ENCODE measurements at regions not wholly inside any gene's neighbourhood (a gene's known extent, or its start where the extent isn't known, plus 50 kb on each side); places are given as distances from the start of the nearest gene placed in this dataset.
A peak's percentile ranks its signal among the peaks of the same experiment; 100 is the strongest.
"Not testable (repeated sequence)": the region's sequence is repeated elsewhere in the genome, so short reads cannot be mapped to it uniquely, and the experiment has no call there.

DNA sequence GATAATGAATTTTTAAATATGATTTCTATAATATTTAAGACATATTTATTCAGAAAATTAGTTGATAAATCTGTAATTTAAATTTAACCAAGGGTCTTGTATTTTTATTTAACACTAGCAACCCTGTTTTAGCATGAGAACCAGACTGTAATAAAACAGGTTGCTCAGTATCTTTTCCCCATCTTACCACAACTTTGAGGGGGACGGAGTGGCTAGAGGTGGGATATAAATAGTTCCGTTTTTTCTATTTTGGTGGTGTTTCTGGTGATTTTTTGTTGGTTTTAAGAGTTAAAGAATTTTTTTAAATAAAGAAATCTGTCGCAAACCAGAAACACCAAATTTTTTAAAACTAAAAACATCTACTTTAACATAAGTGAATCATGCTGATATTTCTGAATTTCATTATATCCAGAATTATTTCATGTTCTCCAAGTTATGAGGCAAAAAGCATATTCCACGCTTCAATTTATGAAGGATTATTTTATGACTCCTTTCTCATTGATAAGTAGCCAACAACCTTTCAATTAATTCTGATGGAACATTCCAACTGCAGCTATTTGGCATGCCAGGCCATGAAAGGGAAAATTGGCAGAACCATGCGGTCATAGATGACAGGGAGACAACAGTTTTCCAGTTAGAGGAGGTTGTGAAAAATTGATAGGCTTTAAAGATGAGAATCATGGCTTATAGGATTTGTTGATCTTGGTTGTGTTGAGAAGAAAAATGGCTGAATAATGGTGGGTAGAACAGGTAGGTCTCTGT is 151.9 kb upstream of the CARMIL1 start:
- DNase-seq = no peak

DNA sequence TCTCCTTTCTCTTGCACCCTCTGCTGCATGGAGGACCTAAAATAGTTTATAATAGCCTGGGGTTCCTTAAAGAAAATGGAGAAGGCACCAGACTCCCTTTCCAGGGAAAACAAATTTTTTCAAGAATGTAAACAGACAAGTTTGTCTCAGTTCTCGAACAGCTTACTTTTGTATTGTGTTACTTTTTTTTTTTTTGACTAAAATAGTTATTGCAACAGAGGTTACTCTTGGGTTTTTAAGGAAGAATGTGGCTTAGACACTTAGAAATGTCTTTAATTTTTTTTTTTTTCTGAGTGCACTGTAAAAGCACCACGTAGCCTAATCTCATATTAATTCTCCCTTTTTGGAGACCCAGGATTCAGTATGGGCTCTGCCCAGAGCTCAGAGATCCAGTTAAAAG is 148.7 kb upstream of the CARMIL1 start:
- DNase-seq = no peak

DNA sequence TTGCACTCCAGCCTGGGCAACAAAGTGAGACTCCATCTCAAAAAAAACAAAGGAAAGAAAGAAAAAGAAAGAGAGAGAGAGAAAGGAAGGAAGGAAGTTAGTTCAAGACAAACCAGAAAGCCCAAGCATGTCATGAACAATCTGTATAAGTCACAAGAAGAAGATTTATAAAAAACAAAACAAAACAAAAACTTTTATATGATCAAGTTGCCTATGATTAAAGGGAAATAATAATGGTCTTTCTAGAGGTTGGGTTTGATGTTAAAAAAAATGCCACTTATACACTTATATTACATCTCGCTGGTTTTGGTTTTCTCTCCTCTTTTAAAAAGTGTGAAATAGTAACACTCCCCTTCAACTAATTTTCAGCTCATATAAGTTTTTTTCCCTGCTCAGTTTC is 146.2 kb upstream of the CARMIL1 start:
- no peak for DNase-seq

DNA sequence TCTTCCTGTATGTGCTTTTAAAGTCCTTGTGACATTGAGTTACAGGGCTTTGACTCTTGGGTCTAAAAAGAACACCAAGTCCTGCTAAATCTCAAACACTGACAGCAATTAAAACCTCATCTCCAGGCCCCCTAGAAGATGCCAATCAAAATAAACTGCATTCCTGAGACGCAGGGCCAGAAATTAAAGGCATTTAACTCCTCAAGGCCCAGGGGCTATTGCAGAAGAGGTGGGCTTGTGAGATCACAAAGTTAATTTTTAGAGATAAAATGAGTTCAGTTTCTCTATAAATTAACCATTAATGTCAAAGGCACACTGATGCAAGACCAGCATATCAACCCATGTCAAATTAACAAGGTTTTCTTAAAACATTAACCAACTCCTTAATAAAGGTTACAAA is 145.6 kb upstream of the CARMIL1 start:
- DNase-seq = no peak

DNA sequence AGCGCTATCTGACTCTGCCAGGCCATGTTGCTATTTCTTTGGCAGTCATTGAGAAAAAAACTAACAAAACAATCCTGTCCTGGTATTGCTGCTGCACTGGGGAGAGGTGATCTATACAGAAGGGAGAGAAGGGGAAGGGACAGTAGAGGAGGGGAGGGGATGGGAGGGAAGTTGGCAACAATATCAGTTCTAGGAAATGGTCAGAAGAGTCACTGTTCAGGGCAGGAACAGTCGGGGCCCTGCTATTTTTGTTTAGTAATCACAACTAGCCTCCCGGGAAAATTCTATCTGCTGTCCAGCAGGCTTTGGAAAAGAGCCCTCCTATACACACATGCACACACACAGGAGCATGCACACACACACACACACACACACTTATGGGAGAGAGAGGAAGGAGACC is 142.3 kb upstream of the CARMIL1 start:
- no peak for DNase-seq

DNA sequence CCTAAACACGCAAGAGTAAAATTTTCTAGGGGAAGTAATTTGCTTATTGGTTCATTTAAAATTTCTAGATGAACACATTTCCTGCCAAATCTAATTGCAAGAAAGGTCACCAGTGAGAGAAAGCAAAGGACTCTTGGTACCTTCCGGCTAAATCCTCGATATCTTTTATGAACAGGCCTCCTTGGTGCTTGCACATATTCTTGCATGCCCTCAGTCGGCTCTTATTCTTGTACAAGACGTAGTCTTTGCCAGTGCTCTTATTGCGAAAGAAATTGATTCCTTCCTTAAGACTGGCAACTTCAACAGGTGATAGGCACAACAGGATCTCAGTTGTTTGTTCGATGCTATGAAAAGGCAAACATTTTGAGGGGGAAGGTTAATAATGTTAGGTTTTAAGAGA is 141.7 kb upstream of the CARMIL1 start:
- no peak for DNase-seq

DNA sequence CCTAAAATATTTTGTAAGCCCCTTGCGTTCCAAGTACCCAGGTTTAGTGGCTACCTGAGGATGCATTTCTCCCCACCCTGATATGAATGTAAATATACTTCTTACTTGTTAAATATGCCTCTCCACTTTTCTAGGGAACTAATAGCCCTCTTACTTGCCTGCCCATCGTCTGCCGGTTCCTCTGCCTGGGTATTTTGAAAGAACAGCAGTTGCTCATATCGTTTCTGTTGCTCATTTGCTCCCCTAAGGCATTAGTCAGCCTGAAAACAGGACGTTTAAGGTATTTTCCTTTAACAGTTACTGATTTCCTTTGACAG is 141.3 kb upstream of the CARMIL1 start:
- DNase-seq = peak; percentile 80

DNA sequence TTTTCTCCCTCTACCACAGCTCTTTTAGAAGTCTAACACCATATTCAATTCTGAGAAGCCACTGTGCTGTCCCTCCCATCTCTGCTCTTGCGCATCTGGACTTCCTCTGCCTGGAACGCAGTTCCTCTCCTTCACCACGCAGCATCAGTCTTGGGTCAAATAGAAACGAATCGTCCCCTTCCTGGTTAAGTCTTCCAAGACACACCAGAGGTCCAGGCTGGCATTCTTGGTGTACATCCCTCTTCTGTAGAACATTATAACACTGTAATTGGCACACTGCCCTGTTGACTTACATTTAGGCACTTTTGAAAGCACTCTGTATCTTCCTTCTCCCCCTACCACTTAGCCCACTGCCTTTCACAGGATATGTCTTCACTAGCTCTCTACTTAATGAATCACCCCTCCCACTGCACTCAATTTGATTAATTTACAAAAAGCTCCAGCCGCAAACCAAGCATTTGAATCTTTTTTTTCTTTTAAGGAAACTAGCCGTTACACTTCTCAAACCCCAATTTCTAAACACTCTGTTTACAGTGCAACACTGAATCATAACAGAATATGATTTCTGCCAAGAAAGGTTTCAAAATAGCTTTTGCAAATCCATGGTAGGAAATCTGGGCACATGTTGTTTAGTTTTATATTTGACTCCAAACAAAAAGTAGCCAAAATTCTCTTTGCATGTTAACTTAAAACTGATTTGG is 140.8 kb upstream of the CARMIL1 start:
- DNase-seq = peak; percentile 80

DNA sequence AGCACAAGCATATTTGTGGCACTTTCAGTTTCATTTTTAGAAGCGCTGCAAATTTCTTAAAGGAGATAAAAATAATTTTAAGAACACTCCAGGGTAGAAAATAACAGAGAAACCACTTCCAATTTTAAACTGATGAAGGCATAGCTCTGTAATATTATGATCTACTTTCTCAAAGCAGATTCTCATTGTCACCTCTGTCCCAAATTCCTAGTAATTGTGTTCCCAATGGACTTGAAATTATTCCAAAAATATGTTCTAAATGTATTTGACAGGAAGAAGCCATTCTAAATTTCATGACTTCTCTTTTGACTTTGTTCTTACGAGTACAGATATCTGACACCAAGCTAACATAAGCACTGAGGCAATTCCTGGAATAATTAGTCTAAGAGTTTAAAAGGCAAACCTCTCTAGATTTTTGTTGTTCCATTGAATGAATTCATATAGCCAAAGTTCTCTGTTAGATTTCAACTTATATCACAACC is 140.2 kb upstream of the CARMIL1 start:
- no peak for DNase-seq

DNA sequence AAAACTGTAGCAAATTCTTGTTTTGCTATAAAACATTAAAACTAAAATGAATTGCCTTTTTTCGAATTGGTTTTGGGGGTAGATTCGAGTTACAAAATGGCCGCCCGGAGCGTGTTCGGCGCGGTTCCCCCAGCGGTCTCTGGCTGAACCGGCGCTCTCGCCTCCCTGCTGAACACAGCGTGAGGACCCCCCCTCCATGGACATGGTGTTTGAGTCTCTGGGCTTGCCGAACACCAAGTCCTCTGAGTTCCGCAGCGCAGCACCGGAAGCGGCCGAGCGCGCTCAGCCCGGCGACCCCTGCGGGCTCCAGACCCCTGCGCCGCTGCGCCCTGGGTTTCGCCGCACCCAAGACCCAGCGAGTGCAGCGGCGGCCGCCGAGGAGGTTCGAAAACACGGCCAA is 139.6 kb upstream of the CARMIL1 start:
- not testable (repeated sequence) for DNase-seq

DNA sequence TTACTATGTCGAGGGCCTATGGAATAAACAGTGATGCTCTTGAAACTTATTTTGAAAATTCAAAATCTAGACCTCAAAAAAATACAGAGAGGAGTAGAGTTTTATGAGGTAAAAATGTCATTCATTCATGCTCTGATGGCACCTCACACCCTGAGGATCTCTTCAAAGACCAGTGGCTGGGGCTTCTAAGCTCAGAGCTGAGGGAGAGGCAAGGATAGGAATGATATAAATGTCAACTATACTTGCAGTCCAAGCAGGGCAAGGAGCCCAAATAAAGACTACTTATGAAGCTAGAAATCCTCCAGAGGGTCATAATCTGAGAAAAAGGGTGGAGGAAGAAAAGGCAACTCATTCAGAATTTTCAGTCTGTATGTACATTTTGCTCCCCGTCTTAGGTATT is 136.7 kb upstream of the CARMIL1 start:
- no peak for DNase-seq

DNA sequence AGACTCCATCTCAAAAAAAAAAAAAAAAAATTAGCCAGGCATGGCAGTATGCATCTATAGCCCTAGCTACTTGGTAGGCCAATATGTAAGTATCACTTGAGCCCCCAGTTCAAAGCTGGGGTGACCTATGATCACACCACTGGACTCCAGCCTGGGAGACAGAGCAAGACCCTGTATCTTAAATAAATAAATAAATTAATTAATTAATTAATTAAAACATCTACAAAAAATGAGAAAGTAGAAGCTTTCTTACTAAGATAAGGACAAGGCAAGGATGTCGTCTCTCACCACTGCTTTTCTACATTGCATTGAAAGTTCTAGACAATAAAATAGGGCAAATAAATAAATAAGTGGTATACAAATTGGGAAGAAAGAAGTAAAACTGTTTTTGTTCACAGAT is 134.3 kb upstream of the CARMIL1 start:
- DNase-seq = no peak

DNA sequence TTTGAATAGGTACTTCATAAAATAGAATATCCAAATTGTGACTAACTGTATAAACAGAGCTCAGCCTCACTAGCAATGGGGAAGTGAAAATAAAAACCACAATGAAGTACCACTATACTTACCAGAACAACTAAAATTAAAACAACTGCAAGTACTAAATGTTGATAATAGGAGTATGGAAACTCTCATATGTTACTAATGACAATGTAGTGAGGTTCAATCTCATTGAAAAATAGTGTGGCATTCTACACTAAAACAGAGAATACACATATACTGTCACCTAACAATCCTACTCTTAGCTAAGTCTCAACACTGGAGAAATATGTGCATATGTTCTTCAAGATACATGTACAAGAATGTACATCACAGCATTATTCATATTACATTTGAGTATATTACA is 132.0 kb upstream of the CARMIL1 start:
- DNase-seq = no peak

DNA sequence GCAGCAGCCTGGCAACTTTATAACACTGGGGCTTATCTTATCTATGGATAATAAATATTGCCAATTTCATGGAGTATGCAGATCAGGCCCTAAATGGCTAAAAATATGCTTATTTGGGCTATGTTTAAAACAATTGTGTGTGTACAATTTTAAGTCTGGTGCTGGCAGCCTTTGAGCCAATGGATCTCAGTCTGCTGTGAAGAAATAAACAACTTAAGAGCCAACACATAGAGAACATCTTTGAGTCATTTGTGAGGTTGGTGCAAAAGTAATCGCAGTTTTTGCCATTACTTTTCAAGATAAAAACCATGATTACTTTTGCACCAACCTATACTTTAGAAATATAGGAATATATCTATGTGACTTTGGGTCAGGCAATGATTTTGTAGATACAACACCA is 129.1 kb upstream of the CARMIL1 start:
- no peak for DNase-seq

DNA sequence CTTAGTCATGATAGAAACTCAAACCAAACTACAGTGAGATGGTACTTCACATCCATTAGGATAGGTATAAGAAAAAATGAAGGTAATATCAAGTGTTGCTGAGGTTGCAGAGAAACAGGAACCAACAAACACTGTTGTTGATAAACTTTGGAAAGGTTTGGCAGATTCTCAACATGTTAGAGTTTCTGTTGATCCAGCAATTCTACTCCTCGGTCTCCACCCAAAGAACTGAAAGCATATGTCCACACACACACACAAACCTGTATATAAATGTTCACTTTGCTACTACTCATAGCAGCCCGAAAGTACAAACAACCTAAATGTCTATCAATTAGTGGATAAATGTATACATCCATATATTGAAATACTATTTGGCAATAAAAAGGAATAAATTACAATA is 128.3 kb upstream of the CARMIL1 start:
- DNase-seq = no peak

DNA sequence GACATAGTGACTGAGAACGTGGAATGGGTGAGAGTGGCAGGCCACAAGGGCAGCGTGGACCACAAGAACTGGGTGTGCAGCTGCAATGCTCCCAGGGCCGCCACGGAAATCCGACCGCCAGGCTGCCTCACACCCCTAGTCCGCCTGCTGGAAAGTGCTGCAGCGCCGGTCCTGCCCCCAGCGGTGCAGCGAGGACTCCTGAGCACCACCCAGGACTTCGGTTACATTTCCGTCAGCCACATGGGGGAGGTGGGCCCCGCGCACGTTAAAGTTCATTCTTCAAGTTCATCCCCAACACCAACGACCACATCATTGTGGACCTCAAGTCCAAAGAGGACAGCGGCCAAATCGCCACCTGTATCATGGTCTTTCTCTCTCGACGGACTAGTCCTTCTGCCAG is 126.1 kb upstream of the CARMIL1 start:
- no peak for DNase-seq

DNA sequence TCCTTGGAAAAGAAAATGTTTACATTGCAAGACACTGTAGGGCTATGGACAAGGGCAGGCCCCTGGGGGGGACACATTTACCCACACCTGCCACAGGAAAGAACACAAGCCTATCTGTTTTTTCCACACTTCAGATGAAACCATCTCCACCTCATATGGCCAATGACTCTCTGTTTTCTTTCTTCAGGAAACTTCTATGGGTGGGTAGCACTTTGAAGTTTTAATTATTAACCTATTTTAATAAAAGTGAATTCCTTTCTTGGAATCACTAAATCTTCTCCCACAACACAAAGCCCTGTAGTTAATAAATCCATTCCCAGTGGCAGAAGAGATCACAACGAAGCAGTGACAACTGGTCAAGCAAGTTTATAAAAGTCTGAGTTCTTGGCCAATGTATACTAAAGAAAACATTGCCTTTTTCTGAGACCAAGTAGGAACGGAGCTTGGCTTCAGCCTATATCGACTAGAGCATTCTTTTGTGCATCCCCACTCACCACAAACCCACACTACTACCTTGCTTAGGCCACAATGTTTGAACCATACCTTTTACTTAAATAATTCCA is 125.1 kb upstream of the CARMIL1 start:
- peak; percentile 27 for DNase-seq

DNA sequence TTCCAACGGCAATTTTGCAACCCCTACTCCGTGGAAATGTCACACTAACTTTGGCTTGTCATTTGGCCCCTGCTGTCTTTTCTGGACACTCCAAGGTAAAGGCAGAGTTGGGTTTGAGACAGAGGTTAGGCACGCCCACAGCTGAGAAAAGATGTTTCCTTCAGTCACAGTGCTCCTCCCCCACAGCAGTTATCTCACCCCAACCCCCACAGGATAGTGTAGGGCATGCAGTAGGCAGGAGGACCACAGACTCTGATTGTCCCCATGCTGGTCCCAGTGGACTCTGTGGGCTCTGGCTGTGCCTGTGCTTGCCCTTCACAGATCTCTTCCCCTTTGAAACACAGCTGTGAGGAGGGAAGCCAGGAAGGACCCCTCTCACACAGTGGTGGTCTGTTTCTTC is 124.0 kb upstream of the CARMIL1 start:
- DNase-seq = no peak

DNA sequence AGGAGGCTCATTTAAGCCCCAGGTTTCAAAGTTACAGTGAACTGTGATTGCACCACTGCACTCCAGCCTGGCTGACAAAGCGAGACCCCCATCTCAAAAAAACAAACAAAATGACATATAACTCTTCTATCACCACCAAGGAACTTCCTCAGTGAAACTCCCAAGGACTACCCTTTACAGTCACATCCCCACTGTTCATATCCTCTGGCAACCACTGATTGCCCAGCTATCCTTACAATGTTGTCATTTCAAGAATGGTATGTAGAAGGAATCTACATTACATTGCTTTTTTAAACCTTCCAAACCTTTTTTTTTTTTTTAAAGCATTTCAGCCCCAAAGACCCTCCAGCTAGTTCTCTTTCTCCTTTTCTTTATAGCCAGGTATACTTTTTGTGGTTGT is 123.1 kb upstream of the CARMIL1 start:
- no peak for DNase-seq

DNA sequence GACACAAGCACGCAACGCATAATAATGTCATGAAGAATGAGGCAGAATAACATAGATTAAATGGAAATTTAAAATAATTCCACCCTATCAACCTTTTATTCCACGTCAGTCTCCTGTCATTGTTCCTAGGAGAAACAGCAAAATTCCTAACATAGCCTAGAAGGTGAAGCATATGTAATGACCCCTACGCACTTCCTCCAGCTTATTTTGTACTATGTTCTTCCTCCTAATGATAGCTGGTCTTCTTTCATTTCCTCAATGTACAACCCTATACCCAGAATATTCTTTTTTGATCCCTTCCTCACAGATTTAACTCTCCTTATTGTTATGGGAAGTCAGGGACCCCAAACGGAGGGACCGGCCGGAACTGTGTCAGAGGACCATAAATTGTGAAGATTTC is 122.0 kb upstream of the CARMIL1 start:
- DNase-seq = no peak

DNA sequence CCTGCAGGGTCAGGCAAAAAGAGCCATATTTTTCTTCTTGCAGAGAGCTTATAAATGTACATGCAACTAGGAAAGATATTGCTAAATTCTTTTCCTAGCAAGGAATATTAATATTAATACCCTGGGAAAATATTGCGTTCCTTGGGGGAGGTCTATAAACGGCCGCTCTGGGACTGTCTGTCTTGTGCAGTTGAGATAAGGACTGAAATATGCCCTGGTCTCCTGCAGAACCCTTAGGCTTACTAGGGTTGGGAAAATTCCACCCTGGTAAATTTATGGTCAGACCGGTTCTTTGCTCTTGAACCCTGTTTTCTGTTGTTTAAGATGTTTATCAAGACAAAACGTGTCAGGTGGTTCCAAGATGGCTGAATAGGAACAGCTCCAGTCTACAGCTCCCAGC is 121.3 kb upstream of the CARMIL1 start:
- no peak for DNase-seq

DNA sequence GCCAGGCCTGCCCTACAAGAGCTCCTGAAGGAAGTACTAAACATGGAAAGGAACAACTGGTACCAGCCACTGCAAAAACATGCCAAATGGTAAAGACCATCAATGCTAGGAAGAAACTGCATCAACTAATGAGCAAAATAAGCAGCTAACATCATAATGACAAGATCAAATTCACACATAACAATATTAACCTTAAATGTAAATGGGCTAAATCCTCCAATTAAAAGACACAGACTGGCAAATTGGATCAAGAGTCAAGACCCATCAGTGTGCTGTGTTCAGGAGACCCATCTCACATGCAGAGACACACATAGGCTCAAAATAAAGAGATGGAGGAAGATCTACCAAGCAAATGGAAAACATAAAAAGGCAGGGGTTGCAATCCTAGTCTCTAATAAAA is 119.0 kb upstream of the CARMIL1 start:
- DNase-seq = not testable (repeated sequence)

DNA sequence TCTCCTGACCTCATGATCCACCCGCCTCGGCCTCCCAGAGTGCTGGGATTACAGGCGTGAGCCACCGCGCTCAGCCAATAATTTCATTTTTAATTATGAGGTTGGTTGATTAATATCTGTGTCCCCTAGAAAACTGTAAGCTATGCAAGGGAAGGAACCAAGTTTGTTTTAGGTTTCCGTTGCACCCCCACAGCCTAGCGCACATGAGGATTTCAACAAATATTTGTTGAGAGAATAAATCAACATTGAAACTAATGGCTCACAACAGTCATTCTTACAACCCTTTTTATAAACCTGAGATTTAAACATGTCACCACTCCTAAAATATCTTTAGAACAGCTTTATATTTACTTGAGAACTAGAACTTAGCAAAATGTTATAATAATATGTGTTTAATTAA is 114.0 kb upstream of the CARMIL1 start:
- DNase-seq = no peak

DNA sequence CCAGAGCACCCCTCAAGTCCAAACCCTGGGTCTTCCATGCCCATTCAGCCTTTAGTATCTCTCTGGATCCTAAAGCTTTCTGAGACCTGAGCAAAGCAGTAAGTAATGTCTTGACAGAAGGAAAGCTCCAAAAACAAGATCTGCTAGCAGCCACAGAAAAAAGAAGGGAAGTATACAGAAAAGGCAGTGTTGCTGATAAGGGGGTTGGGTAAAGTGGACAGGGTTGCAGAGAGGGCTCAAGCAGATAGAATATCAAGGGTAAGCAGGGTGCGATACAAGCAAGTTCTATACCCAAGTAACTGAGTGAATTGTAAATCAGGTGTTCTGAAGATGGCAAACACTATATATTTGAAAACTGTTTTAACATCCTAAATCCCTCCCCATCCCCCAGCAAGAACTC is 113.4 kb upstream of the CARMIL1 start:
- DNase-seq = no peak

All from kidney glomerular epithelial cell (primary cell).